Gastroesophageal sphincter (tissue), 4 donors: ENCODE measurements at regions not wholly inside any gene's neighbourhood (a gene's known extent, or its start where the extent isn't known, plus 50 kb on each side); places are given as distances from the start of the nearest gene placed in this dataset.

Experiments
- ATAC-seq: fragments of 150-250 bp; one replicate; pipeline ENCODE4 v1.9.1; 2016; ENCODE audit warnings: mild to moderate bottlenecking, moderate library complexity
- H3K27ac ChIP-seq, 4 donors: fragments of 200-600 bp; sonication (generic) in 3 of 4; 1 replicate in 3 of 4; 2 replicates in 1 of 4; pipeline ENCODE4 v1.5.1; 2016 to 2019
- H3K27me3 ChIP-seq: fragments of 200-600 bp; sonication (generic); one replicate; pipeline ENCODE4 v1.5.1; 2019
- H3K36me3 ChIP-seq, 2 donors: fragments of 200-600 bp; sonication (generic); one replicate each; pipeline ENCODE4 v1.5.1; 2019; ENCODE audit warnings: control low read depth in 1 of 2
- H3K4me1 ChIP-seq, 3 donors: fragments of 200-600 bp; sonication (generic); 1 replicate in 2 of 3; 2 replicates in 1 of 3; pipeline ENCODE4 v1.5.1; 2016 to 2019; ENCODE audit warnings: control low read depth in 2 of 3
- H3K4me3 ChIP-seq, 2 donors: fragments of 200-600 bp; sonication (generic); one replicate each; pipeline ENCODE4 v1.5.1; 2019; ENCODE audit warnings: mild to moderate bottlenecking in 1 of 2, moderate library complexity in 1 of 2
- H3K9me3 ChIP-seq, 3 donors: fragments of 200-600 bp; sonication (generic); one replicate each; pipeline ENCODE4 v1.5.1; 2017 to 2019; ENCODE audit warnings: control low read depth in 2 of 3
- CTCF ChIP-seq, 4 experiments: fragments of 200-600 bp in 2 of 4; fragments of 450-650 bp in 2 of 4; sonication (generic) in 1 of 4; IDR thresholded peaks; one replicate each; pipeline ENCODE4 v1.5.1; 2017 to 2019; ENCODE audit warnings: antibody characterized with exemption in 4 of 4, mild to moderate bottlenecking in 2 of 4, moderate library complexity in 2 of 4
- EP300 ChIP-seq: sonication (generic); formaldehyde crosslinking; IDR thresholded peaks from one replicate; pipeline ENCODE4 v1.6.1; 2017; ENCODE audit warnings: antibody characterized with exemption, mild to moderate bottlenecking
- POLR2A ChIP-seq, 2 donors: fragments of 450-650 bp; IDR thresholded peaks; one replicate each; pipeline ENCODE4 v1.6.1; 2017; ENCODE audit warnings: antibody characterized with exemption in 2 of 2, mild to moderate bottlenecking in 2 of 2, moderate library complexity in 1 of 2
- POLR2AphosphoS5 ChIP-seq: sonication (generic); formaldehyde crosslinking; IDR thresholded peaks from one replicate; pipeline ENCODE4 v1.6.1; 2017; ENCODE audit warnings: antibody characterized with exemption
- WGBS, 2 donors: methylation state at CpG; one replicate each; pipeline ENCODE4 v1.1.5; 2018; ENCODE audit warnings: low coverage in 1 of 2; 5-methylcytosine and 5-hydroxymethylcytosine counted together

GRCh38 chr2:144010096-144010836 is 509.7 kb downstream of the ZEB2 start:
- WGBS, 2 donors = 94 to 100% methylated on average over 1 of the region's 1 CpG
- Histone ChIP-seq H3K36me3 (no peaks in the 10 kb centered on the region), H3K27ac (no peak overlapping the region), H3K4me3 (no peak overlapping the region), H3K27me3 (no peaks in the 10 kb centered on the region), H3K9me3 (no peaks in the 10 kb centered on the region), H3K4me1 (no peaks in the 10 kb centered on the region)
- TF ChIP-seq CTCF (IDR thresholded peaks at IDR 0.05) (no peak), POLR2AphosphoS5 (no peak), POLR2A (IDR thresholded peaks at IDR 0.05) (no peak), EP300 (no peak)
- no peak for ATAC-seq

GRCh38 chr2:144006139-144006538 is 513.8 kb downstream of the ZEB2 start:
- Histone ChIP-seq H3K36me3 (no peaks in the 10 kb centered on the region), H3K4me3 (no peak overlapping the region), H3K9me3 (no peaks in the 10 kb centered on the region), H3K4me1 (no peaks in the 10 kb centered on the region), H3K27ac (no peak overlapping the region), H3K27me3 (no peaks in the 10 kb centered on the region)
- TF ChIP-seq POLR2AphosphoS5 (no peak), POLR2A (IDR thresholded peaks at IDR 0.05) (no peak), EP300 (no peak), CTCF (IDR thresholded peaks at IDR 0.05) (no peak)
- ATAC-seq = no peak
- 85 to 100% methylated on average over 1 to 7 of the region's 7 CpGs for WGBS, 2 donors

GRCh38 chr2:144004742-144005141 is 515.2 kb downstream of the ZEB2 start:
- 74 to 81% methylated on average over 8 to 9 of the region's 9 CpGs for WGBS, 2 donors
- TF ChIP-seq CTCF (IDR thresholded peaks at IDR 0.05) (no peak), POLR2AphosphoS5 (no peak), POLR2A (IDR thresholded peaks at IDR 0.05) (no peak), EP300 (no peak)
- no peak for ATAC-seq

GRCh38 chr2:144003460-144004075 is 516.4 kb downstream of the ZEB2 start:
- WGBS, 2 donors = 69 to 71% methylated on average over 1 to 2 of the region's 2 CpGs
- no peaks in the 10 kb centered on the region for H3K4me1 ChIP-seq
- H3K9me3 ChIP-seq = no peaks in the 10 kb centered on the region
- no peaks in the 10 kb centered on the region for H3K36me3 ChIP-seq
- ATAC-seq = no peak
- H3K27ac ChIP-seq = no peak overlapping the region
- H3K27me3 ChIP-seq = no peaks in the 10 kb centered on the region
- no peak overlapping the region for H3K4me3 ChIP-seq
- TF ChIP-seq CTCF (IDR thresholded peaks at IDR 0.05) (no peak), POLR2A (IDR thresholded peaks at IDR 0.05) (no peak), POLR2AphosphoS5 (no peak), EP300 (no peak)

More at GRCh38 chr2:144004742-144005141, 515.2 kb downstream of the ZEB2 start:
- Histone ChIP-seq H3K4me1 (no peaks in the 10 kb centered on the region), H3K4me3 (no peak overlapping the region), H3K27ac (no peak overlapping the region), H3K36me3 (no peaks in the 10 kb centered on the region), H3K27me3 (no peaks in the 10 kb centered on the region), H3K9me3 (no peaks in the 10 kb centered on the region)

- WGBS, 2 donors = 72 to 73% methylated on average over 2 of the region's 2 CpGs
- Histone ChIP-seq H3K4me3 (no peak overlapping the region), H3K36me3 (no peaks in the 10 kb centered on the region), H3K27ac (no peak overlapping the region), H3K27me3 (no peaks in the 10 kb centered on the region), H3K4me1 (no peaks in the 10 kb centered on the region), H3K9me3 (no peaks in the 10 kb centered on the region)
- ATAC-seq = no peak
- TF ChIP-seq EP300 = no peak
- TF ChIP-seq CTCF (IDR thresholded peaks at IDR 0.05) = no peak
- TF ChIP-seq POLR2A (IDR thresholded peaks at IDR 0.05) = no peak
- no peak for TF ChIP-seq POLR2AphosphoS5
Observed at GRCh38 chr2:143996974-143997373, 522.9 kb downstream of the ZEB2 start.
